Non-pigmented ciliary epithelial cell (primary cell): ENCODE measurements at regions not wholly inside any gene's neighbourhood (a gene's known extent, or its start where the extent isn't known, plus 50 kb on each side); places are given as distances from the start of the nearest gene placed in this dataset.

ENCODE experiments used
- DNase-seq: peaks from one replicate; pipeline ENCODE4 v3.0.0-alpha.2; 2010; ENCODE audit warnings: low read depth

- peak; percentile 48 for DNase-seq
Measured at GRCh38 chr2:64338910-64339500, 115.0 kb upstream of the LGALSL start.

GRCh38 chr2:64341461-64341860 lies 112.5 kb upstream of the LGALSL start:
- DNase-seq: no peak

GRCh38 chr2:64342195-64343099 lies 111.5 kb upstream of the LGALSL start:
- DNase-seq: no peak

GRCh38 chr2:64344999-64345576 lies 108.9 kb upstream of the LGALSL start:
- no peak for DNase-seq

GRCh38 chr2:64345998-64346397 lies 108.0 kb upstream of the LGALSL start:
- DNase-seq: no peak

GRCh38 chr2:64348386-64349130 lies 105.4 kb upstream of the LGALSL start:
- no peak for DNase-seq

GRCh38 chr2:64349131-64349530 lies 104.8 kb upstream of the LGALSL start:
- DNase-seq: no peak

GRCh38 chr2:64350996-64351395 lies 103.0 kb upstream of the LGALSL start:
- no peak for DNase-seq

- no peak for DNase-seq
Measured at GRCh38 chr2:64352292-64352691, 101.7 kb upstream of the LGALSL start.

GRCh38 chr2:64354857-64355680 lies 98.9 kb upstream of the LGALSL start:
- DNase-seq: no peak

GRCh38 chr2:64356906-64357305 lies 97.1 kb upstream of the LGALSL start:
- no peak for DNase-seq

- DNase-seq: no peak
Measured at GRCh38 chr2:64359171-64359891, 94.6 kb upstream of the LGALSL start.

- DNase-seq: peak; percentile 70
Measured at GRCh38 chr2:64359892-64360657, 93.9 kb upstream of the LGALSL start.

GRCh38 chr2:64361151-64361938 lies 92.6 kb upstream of the LGALSL start:
- no peak for DNase-seq

- no peak for DNase-seq
Measured at GRCh38 chr2:64362562-64363026, 91.4 kb upstream of the LGALSL start.

GRCh38 chr2:64363140-64363539 lies 90.8 kb upstream of the LGALSL start:
- DNase-seq: no peak

GRCh38 chr2:64363848-64364247 lies 90.1 kb upstream of the LGALSL start:
- DNase-seq: no peak

GRCh38 chr2:64367444-64368232 lies 86.3 kb upstream of the LGALSL start:
- no peak for DNase-seq
